Forelimb muscle (tissue), 1 donor: ENCODE measurements at regions not wholly inside any gene's neighbourhood (a gene's known extent, or its start where the extent isn't known, plus 50 kb on each side); places are given as distances from the start of the nearest gene placed in this dataset.
"Not testable (repeated sequence)": the region's sequence is repeated elsewhere in the genome, so short reads cannot be mapped to it uniquely, and the experiment has no call there.

Experiments
- DNase-seq: peaks from one replicate; pipeline ENCODE4 v3.0.0-alpha.2; 2013; ENCODE audit warnings: low read depth

- DNase-seq, result no peak
Measured at GRCh38 chr21:35573472-35574374, 486.6 kb downstream of the SETD4 start.

GRCh38 chr21:35571910-35572309 is 488.4 kb downstream of the SETD4 start:
- no peak for DNase-seq

- no peak for DNase-seq
Measured at GRCh38 chr21:35568643-35569042, 491.7 kb downstream of the SETD4 start.

GRCh38 chr21:35566874-35567273 is 493.5 kb downstream of the SETD4 start:
- no peak for DNase-seq

- DNase-seq, result no peak
Measured at GRCh38 chr21:35565204-35565611, 495.1 kb downstream of the SETD4 start.

- DNase-seq, result peak; percentile 29
Measured at GRCh38 chr21:35563885-35564451, 496.4 kb downstream of the SETD4 start.

- no peak for DNase-seq
Measured at GRCh38 chr21:35562876-35563275, 497.4 kb downstream of the SETD4 start.

GRCh38 chr21:35561116-35561515 is 499.2 kb downstream of the SETD4 start:
- no peak for DNase-seq

- DNase-seq, result no peak
Measured at GRCh38 chr21:35559829-35560225, 500.5 kb downstream of the SETD4 start.

GRCh38 chr21:35559128-35559828 is 501.0 kb downstream of the SETD4 start:
- DNase-seq, result no peak

GRCh38 chr21:35556536-35556935 is 503.8 kb downstream of the SETD4 start:
- DNase-seq, result no peak

- not testable (repeated sequence) for DNase-seq
Measured at GRCh38 chr21:35552483-35552882, 503.4 kb upstream of the RUNX1 start.

GRCh38 chr21:35548904-35549615 is 500.0 kb upstream of the RUNX1 start:
- no peak for DNase-seq

- no peak for DNase-seq
Measured at GRCh38 chr21:35547946-35548774, 499.1 kb upstream of the RUNX1 start.

GRCh38 chr21:35543746-35544145 is 494.6 kb upstream of the RUNX1 start:
- no peak for DNase-seq

GRCh38 chr21:35540950-35541638 is 492.0 kb upstream of the RUNX1 start:
- DNase-seq, result no peak

GRCh38 chr21:35538386-35538785 is 489.3 kb upstream of the RUNX1 start:
- DNase-seq, result no peak

- DNase-seq, result no peak
Measured at GRCh38 chr21:35537604-35538003, 488.5 kb upstream of the RUNX1 start.

- DNase-seq, result no peak
Measured at GRCh38 chr21:35533893-35534292, 484.8 kb upstream of the RUNX1 start.

- no peak for DNase-seq
Measured at GRCh38 chr21:35530766-35531165, 481.7 kb upstream of the RUNX1 start.
